OCI-LY1 (cell line): ENCODE measurements at regions not wholly inside any gene's neighbourhood (a gene's known extent, or its start where the extent isn't known, plus 50 kb on each side); places are given as distances from the start of the nearest gene placed in this dataset.

Source experiments
- H2AFZ ChIP-seq: fragments of 200-600 bp; sonication (generic), shearing (Covaris generic); 2 replicates; pipeline ENCODE4 v1.6.0; 2014; ENCODE audit warnings: antibody characterized with exemption, mild to moderate bottlenecking, low read length
- H3F3A ChIP-seq: fragments of 200-600 bp; sonication (generic), shearing (Covaris generic); 2 replicates; pipeline ENCODE4 v1.6.0; 2014; ENCODE audit warnings: mild to moderate bottlenecking, antibody characterized with exemption, low read length, moderate library complexity; ENCODE audit not compliant: insufficient read depth
- H3K27ac ChIP-seq: fragments of 200-600 bp; sonication (generic); 2 replicates; pipeline ENCODE4 v1.5.1; 2014; ENCODE audit warnings: low read length, mixed run types, mild to moderate bottlenecking, low read depth; ENCODE audit not compliant: poor library complexity, severe bottlenecking
- H3K27me3 ChIP-seq: fragments of 200-600 bp; sonication (generic); 2 replicates; pipeline ENCODE4 v1.6.0; 2014; ENCODE audit warnings: antibody characterized with exemption, mild to moderate bottlenecking, low read length, moderate library complexity; ENCODE audit not compliant: insufficient read depth
- H3K36me3 ChIP-seq: fragments of 200-600 bp; sonication (generic); 2 replicates; pipeline ENCODE4 v1.6.1; 2014; ENCODE audit warnings: mild to moderate bottlenecking, antibody characterized with exemption, low read length, moderate library complexity, mixed read lengths; ENCODE audit not compliant: insufficient read depth
- H3K4me1 ChIP-seq: fragments of 200-600 bp; sonication (generic); 2 replicates; pipeline ENCODE4 v1.5.1; 2014; ENCODE audit warnings: mild to moderate bottlenecking, low read length, moderate library complexity; ENCODE audit not compliant: insufficient read depth, severe bottlenecking
- H3K4me2 ChIP-seq: fragments of 200-600 bp; sonication (generic), shearing (Covaris generic); 2 replicates; pipeline ENCODE4 v1.6.1; 2014; ENCODE audit warnings: low read length
- H3K4me3 ChIP-seq: fragments of 200-600 bp; sonication (generic); 2 replicates; pipeline ENCODE4 v1.5.1; 2014; ENCODE audit warnings: low read length, low read depth, mild to moderate bottlenecking, mixed read lengths; ENCODE audit not compliant: poor library complexity, severe bottlenecking
- H3K79me2 ChIP-seq: fragments of 200-600 bp; shearing (Covaris generic); 2 replicates; pipeline ENCODE4 v1.6.1; 2016; ENCODE audit warnings: mixed run types, low read length, mixed read lengths; ENCODE audit not compliant: insufficient read depth
- H3K9ac ChIP-seq: fragments of 200-600 bp; sonication (generic), shearing (Covaris generic); 2 replicates; pipeline ENCODE4 v1.6.1; 2014; ENCODE audit warnings: mild to moderate bottlenecking, low read length, mixed read lengths
- H3K9me2 ChIP-seq: fragments of 200-600 bp; sonication (generic), shearing (Covaris generic); 2 replicates; pipeline ENCODE4 v1.6.1; 2014; ENCODE audit warnings: low read depth, mild to moderate bottlenecking, low read length, mixed read lengths
- H3K9me3 ChIP-seq: fragments of 200-600 bp; shearing (Covaris generic); 2 replicates; pipeline ENCODE4 v1.6.1; 2014; ENCODE audit warnings: low read length, mixed read lengths
- H4K20me1 ChIP-seq: fragments of 200-600 bp; sonication (generic), shearing (Covaris generic); 2 replicates; pipeline ENCODE4 v1.6.0; 2016; ENCODE audit warnings: mild to moderate bottlenecking, low read length; ENCODE audit not compliant: insufficient read depth
- EZH2 ChIP-seq: fragments of 200-600 bp; sonication (generic), shearing (Covaris generic); IDR thresholded peaks from 2 replicates; pipeline ENCODE4 v1.8.0; 2017; ENCODE audit warnings: borderline replicate concordance, mixed run types, mild to moderate bottlenecking, antibody characterized with exemption, low read length, moderate library complexity, mixed read lengths
- TF ChIP-seq, protein P1 (sequence below): fragments of 200-600 bp; sonication (generic), shearing (Covaris generic); IDR thresholded peaks from 2 replicates; pipeline ENCODE4 v1.5.1; 2017; ENCODE audit warnings: mild to moderate bottlenecking, antibody characterized with exemption, low read length, moderate library complexity, mixed read lengths

DNA sequence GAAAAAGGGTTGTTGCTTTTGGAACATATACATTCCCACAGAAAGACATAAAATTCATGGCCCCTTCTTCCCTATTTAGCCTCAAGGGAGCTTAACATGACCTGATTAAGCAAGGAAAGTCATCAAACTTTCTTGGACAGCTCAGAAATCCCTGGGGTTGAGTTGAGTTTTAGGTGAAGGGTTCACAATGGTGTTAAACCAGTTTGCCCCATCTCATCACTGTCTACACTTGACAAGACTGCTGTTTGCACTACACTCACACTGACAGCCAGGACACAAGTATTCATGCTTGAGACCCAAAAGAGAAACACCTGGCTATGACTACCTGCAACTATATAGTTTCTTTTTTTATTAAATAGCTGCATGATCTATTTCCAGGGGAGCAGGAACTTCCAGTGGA lies 209.8 kb upstream of the TMEM45B start:
- no peak overlapping the region for H3K9ac ChIP-seq
- no peak overlapping the region for H3K27ac ChIP-seq
- no peaks in the 10 kb centered on the region for H3K9me3 ChIP-seq
- no peaks in the 10 kb centered on the region for H3K9me2 ChIP-seq
- no peaks in the 10 kb centered on the region for H3K79me2 ChIP-seq
- H3K36me3 ChIP-seq = no peaks in the 10 kb centered on the region
- no peak for TF ChIP-seq EZH2
- TF ChIP-seq, protein P1, sequence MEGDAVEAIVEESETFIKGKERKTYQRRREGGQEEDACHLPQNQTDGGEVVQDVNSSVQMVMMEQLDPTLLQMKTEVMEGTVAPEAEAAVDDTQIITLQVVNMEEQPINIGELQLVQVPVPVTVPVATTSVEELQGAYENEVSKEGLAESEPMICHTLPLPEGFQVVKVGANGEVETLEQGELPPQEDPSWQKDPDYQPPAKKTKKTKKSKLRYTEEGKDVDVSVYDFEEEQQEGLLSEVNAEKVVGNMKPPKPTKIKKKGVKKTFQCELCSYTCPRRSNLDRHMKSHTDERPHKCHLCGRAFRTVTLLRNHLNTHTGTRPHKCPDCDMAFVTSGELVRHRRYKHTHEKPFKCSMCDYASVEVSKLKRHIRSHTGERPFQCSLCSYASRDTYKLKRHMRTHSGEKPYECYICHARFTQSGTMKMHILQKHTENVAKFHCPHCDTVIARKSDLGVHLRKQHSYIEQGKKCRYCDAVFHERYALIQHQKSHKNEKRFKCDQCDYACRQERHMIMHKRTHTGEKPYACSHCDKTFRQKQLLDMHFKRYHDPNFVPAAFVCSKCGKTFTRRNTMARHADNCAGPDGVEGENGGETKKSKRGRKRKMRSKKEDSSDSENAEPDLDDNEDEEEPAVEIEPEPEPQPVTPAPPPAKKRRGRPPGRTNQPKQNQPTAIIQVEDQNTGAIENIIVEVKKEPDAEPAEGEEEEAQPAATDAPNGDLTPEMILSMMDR = no peak
- no peak overlapping the region for H3K4me3 ChIP-seq
- no peak overlapping the region for H2AFZ ChIP-seq
- H3K27me3 ChIP-seq = no peaks in the 10 kb centered on the region
- H3F3A ChIP-seq = no peaks in the 10 kb centered on the region
- H3K4me1 ChIP-seq = no peaks in the 10 kb centered on the region
- no peak overlapping the region for H3K4me2 ChIP-seq
- H4K20me1 ChIP-seq = no peaks in the 10 kb centered on the region

DNA sequence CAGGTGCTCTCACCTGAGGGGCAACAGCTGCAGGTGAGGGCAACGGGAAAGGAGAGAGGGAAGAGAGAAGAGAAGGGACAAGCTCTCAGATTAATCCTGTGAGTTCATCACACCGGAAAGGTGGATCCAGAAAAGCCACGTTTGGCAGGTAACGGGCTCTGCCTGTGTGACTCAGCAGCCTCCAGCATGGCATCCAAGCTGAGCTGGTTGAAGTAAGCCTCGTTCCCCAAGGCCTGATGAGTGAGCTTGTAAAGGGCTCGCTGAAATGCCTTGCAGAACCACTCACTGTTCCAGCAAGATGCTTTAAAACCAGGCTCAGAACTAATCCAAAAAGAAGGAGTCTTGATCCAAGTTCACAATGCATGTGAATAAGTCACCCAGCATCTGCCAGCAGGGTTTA lies 206.9 kb upstream of the TMEM45B start:
- Histone ChIP-seq H3K4me2 (no peak overlapping the region), H3K9ac (no peak overlapping the region), H3K36me3 (no peaks in the 10 kb centered on the region), H3K27ac (no peak overlapping the region), H3K4me1 (no peaks in the 10 kb centered on the region), H2AFZ (no peak overlapping the region), H3F3A (no peaks in the 10 kb centered on the region), H3K9me3 (no peaks in the 10 kb centered on the region), H4K20me1 (no peaks in the 10 kb centered on the region), H3K4me3 (no peak overlapping the region), H3K79me2 (no peaks in the 10 kb centered on the region), H3K27me3 (no peaks in the 10 kb centered on the region), H3K9me2 (no peaks in the 10 kb centered on the region)
- no peak for TF ChIP-seq EZH2
- TF ChIP-seq, protein P1 = no peak

DNA sequence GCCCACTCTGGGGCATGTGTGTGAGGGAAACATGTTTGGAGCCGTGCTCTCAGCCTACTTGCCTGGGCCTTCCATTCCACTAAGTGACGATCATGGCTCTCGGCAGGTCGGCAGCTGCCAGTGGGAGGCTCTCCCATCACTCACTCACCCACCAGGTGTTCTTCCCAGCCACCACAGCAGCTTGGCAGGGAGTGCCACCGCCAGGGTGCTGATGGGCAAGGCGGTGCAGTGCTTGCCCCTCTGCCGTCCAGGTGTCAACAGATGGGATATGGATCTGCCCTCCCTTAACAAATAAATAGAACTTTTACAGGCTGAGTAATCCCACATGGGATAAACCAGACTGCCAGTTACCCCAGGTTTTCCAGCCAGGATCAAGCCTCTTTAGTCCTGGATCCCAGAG lies 205.5 kb upstream of the TMEM45B start:
- Histone ChIP-seq H3K27me3 (no peaks in the 10 kb centered on the region), H3K4me2 (no peak overlapping the region)

More for the DNA sequence above, 205.5 kb upstream of the TMEM45B start:
- Histone ChIP-seq H3K27ac (no peak overlapping the region), H3K4me1 (no peaks in the 10 kb centered on the region), H3K9me3 (no peaks in the 10 kb centered on the region), H3F3A (no peaks in the 10 kb centered on the region), H3K9ac (no peak overlapping the region), H3K36me3 (no peaks in the 10 kb centered on the region), H3K79me2 (no peaks in the 10 kb centered on the region), H3K9me2 (no peaks in the 10 kb centered on the region), H4K20me1 (no peaks in the 10 kb centered on the region), H3K4me3 (no peak overlapping the region), H2AFZ (no peak overlapping the region)
- no peak for TF ChIP-seq EZH2
- TF ChIP-seq, protein P1 = no peak
